Brain microvascular endothelial cell (primary cell): ENCODE measurements at regions not wholly inside any gene's neighbourhood (a gene's known extent, or its start where the extent isn't known, plus 50 kb on each side); places are given as distances from the start of the nearest gene placed in this dataset.

ENCODE experiments used
- DNase-seq: peaks from one replicate; pipeline ENCODE4 v3.0.0-alpha.2; 2020
- H3K27ac ChIP-seq: fragments of 250-450 bp; sonication (Bioruptor Pico); 2 replicates; pipeline ENCODE4 v1.5.1; 2020; ENCODE audit warnings: mild to moderate bottlenecking, moderate library complexity
- H3K27me3 ChIP-seq: fragments of 250-450 bp; sonication (Bioruptor Pico); replicated peaks from 2 replicates; pipeline ENCODE4 v1.5.1; 2020; ENCODE audit warnings: mild to moderate bottlenecking
- H3K36me3 ChIP-seq: fragments of 250-450 bp; sonication (Bioruptor Pico); replicated peaks from 2 replicates; pipeline ENCODE4 v1.5.1; 2020; ENCODE audit warnings: mild to moderate bottlenecking
- H3K4me3 ChIP-seq: 2 replicates; pipeline ENCODE4 v1.5.1; 2011; ENCODE audit warnings: low read depth, mild to moderate bottlenecking, control low read depth, low read length, moderate library complexity
- CTCF ChIP-seq: IDR thresholded peaks from 2 replicates; pipeline ENCODE4 v1.5.1; 2011; ENCODE audit warnings: low read depth, mild to moderate bottlenecking, moderate library complexity, low read length, control low read depth, inconsistent platforms; ENCODE audit errors: missing control alignments
- in situ Hi-C: cut with HindIII; loops from 2 replicates; pipeline ENCODE4 v1.10.0; 2017; ENCODE audit warnings: low sequenced_read_pairs, low pct_ligation_motif_present

GRCh38 chr11:134670247-134670782, 258.3 kb upstream of the B3GAT1 start:
- Histone ChIP-seq H3K36me3 (no peaks in the 10 kb centered on the region), H3K4me3 (no peak overlapping the region), H3K27me3 (no peaks in the 10 kb centered on the region), H3K27ac (no peak overlapping the region)
- TF ChIP-seq CTCF: no peak
- no peak for DNase-seq
- in situ Hi-C loops: no loop called here

GRCh38 chr11:134669796-134670195, 257.8 kb upstream of the B3GAT1 start:
- in situ Hi-C loops: no loop called here
- no peak overlapping the region for H3K4me3 ChIP-seq
- DNase-seq: no peak
- TF ChIP-seq CTCF: no peak
- H3K36me3 ChIP-seq: no peaks in the 10 kb centered on the region
- H3K27me3 ChIP-seq: no peaks in the 10 kb centered on the region
- no peak overlapping the region for H3K27ac ChIP-seq

- H3K4me3 ChIP-seq: no peak overlapping the region
- in situ Hi-C loops: no loop called here
- no peaks in the 10 kb centered on the region for H3K27me3 ChIP-seq
- no peak overlapping the region for H3K27ac ChIP-seq
- DNase-seq: no peak
- H3K36me3 ChIP-seq: no peaks in the 10 kb centered on the region
- no peak for TF ChIP-seq CTCF
These were observed 256.8 kb upstream of the B3GAT1 start for GRCh38 chr11:134668796-134669195.

- no peak overlapping the region for H3K27ac ChIP-seq
- no peak for TF ChIP-seq CTCF
- in situ Hi-C loops: no loop called here
- no peak overlapping the region for H3K4me3 ChIP-seq
- H3K27me3 ChIP-seq: no peaks in the 10 kb centered on the region
- H3K36me3 ChIP-seq: no peaks in the 10 kb centered on the region
- no peak for DNase-seq
These were observed 256.0 kb upstream of the B3GAT1 start for GRCh38 chr11:134668076-134668475.

- H3K27ac ChIP-seq: no peak overlapping the region
- TF ChIP-seq CTCF: no peak
- in situ Hi-C loops: no loop called here
- no peak for DNase-seq
- H3K36me3 ChIP-seq: no peaks in the 10 kb centered on the region
- no peak overlapping the region for H3K4me3 ChIP-seq
- no peaks in the 10 kb centered on the region for H3K27me3 ChIP-seq
These were observed 255.5 kb upstream of the B3GAT1 start for GRCh38 chr11:134667505-134667904.

GRCh38 chr11:134667175-134667500, 255.1 kb upstream of the B3GAT1 start:
- no peaks in the 10 kb centered on the region for H3K27me3 ChIP-seq
- TF ChIP-seq CTCF: no peak
- H3K27ac ChIP-seq: no peak overlapping the region
- no peaks in the 10 kb centered on the region for H3K36me3 ChIP-seq
- DNase-seq: no peak
- in situ Hi-C loops: no loop called here
- H3K4me3 ChIP-seq: no peak overlapping the region
